Neural cell (in vitro differentiated cells): ENCODE measurements at regions not wholly inside any gene's neighbourhood (a gene's known extent, or its start where the extent isn't known, plus 50 kb on each side); places are given as distances from the start of the nearest gene placed in this dataset.

ENCODE experiments used
- EP300 ChIP-seq: fragments of 450-650 bp; conservative IDR thresholded peaks from 2 replicates; pipeline ENCODE4 v1.6.1; 2014; ENCODE audit warnings: antibody characterized with exemption, mild to moderate bottlenecking, moderate library complexity; ENCODE audit not compliant: poor library complexity, severe bottlenecking
- EZH2 ChIP-seq: fragments of 200-600, 300-800 bp; shearing (Covaris generic), sonication (generic); IDR thresholded peaks from 2 replicates; pipeline ENCODE4 v1.6.1; 2014; ENCODE audit warnings: antibody characterized with exemption, low read length, borderline replicate concordance, mild to moderate bottlenecking; ENCODE audit not compliant: insufficient read depth, poor library complexity, severe bottlenecking
- MXI1 ChIP-seq: fragments of 450-650 bp; conservative IDR thresholded peaks from 2 replicates; pipeline ENCODE4 v1.6.1; 2014; ENCODE audit warnings: antibody characterized with exemption, mild to moderate bottlenecking; ENCODE audit not compliant: poor library complexity, severe bottlenecking
- POLR2AphosphoS5 ChIP-seq: IDR thresholded peaks from 2 replicates; pipeline ENCODE4 v1.6.1; 2012
- RAD21 ChIP-seq: fragments of 450-650 bp; conservative IDR thresholded peaks from 2 replicates; pipeline ENCODE4 v1.6.1; 2014; ENCODE audit warnings: antibody characterized with exemption, mild to moderate bottlenecking, moderate library complexity
- SMC3 ChIP-seq: fragments of 450-650 bp; conservative IDR thresholded peaks from 2 replicates; pipeline ENCODE4 v1.6.1; 2014; ENCODE audit warnings: antibody characterized with exemption, mild to moderate bottlenecking, moderate library complexity; ENCODE audit not compliant: poor library complexity
- TAF1 ChIP-seq: IDR thresholded peaks from 2 replicates; pipeline ENCODE4 v1.6.1; 2012; ENCODE audit warnings: low read depth
- TF ChIP-seq, protein P1 (sequence below): fragments of 450-650 bp; IDR thresholded peaks from 2 replicates; pipeline ENCODE4 v1.5.1; 2014; ENCODE audit warnings: antibody characterized with exemption, mild to moderate bottlenecking, moderate library complexity; ENCODE audit not compliant: poor library complexity, severe bottlenecking
- TF ChIP-seq, protein P2 (sequence below): IDR thresholded peaks from 2 replicates; pipeline ENCODE4 v1.6.1; 2012; ENCODE audit warnings: borderline replicate concordance

DNA sequence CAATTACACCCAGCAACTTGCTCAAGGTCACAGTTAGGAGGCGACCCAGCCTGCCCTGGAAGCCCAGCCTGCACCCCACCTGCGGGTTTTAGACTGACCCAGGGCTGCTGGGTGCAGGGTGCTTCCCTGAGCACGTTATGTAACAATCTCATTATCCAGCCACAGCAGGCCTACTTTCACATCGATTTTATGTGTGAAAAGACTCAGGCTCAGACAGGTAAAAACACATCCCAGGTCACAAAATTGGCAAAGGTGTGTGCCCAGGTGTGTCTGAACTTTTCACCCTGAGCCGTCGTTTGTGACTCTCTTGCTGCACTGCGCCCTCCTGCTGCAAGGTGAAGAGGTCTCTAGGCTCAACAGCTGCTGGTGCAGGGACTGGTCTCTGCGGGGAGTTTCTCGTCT, 668.2 kb upstream of the HS6ST1 start:
- TF ChIP-seq, protein P1, sequence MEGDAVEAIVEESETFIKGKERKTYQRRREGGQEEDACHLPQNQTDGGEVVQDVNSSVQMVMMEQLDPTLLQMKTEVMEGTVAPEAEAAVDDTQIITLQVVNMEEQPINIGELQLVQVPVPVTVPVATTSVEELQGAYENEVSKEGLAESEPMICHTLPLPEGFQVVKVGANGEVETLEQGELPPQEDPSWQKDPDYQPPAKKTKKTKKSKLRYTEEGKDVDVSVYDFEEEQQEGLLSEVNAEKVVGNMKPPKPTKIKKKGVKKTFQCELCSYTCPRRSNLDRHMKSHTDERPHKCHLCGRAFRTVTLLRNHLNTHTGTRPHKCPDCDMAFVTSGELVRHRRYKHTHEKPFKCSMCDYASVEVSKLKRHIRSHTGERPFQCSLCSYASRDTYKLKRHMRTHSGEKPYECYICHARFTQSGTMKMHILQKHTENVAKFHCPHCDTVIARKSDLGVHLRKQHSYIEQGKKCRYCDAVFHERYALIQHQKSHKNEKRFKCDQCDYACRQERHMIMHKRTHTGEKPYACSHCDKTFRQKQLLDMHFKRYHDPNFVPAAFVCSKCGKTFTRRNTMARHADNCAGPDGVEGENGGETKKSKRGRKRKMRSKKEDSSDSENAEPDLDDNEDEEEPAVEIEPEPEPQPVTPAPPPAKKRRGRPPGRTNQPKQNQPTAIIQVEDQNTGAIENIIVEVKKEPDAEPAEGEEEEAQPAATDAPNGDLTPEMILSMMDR = no peak
- no peak for TF ChIP-seq POLR2AphosphoS5
- no peak for TF ChIP-seq EZH2
- TF ChIP-seq MXI1 = no peak
- no peak for TF ChIP-seq EP300
- TF ChIP-seq TAF1 = no peak
- TF ChIP-seq, protein P2, sequence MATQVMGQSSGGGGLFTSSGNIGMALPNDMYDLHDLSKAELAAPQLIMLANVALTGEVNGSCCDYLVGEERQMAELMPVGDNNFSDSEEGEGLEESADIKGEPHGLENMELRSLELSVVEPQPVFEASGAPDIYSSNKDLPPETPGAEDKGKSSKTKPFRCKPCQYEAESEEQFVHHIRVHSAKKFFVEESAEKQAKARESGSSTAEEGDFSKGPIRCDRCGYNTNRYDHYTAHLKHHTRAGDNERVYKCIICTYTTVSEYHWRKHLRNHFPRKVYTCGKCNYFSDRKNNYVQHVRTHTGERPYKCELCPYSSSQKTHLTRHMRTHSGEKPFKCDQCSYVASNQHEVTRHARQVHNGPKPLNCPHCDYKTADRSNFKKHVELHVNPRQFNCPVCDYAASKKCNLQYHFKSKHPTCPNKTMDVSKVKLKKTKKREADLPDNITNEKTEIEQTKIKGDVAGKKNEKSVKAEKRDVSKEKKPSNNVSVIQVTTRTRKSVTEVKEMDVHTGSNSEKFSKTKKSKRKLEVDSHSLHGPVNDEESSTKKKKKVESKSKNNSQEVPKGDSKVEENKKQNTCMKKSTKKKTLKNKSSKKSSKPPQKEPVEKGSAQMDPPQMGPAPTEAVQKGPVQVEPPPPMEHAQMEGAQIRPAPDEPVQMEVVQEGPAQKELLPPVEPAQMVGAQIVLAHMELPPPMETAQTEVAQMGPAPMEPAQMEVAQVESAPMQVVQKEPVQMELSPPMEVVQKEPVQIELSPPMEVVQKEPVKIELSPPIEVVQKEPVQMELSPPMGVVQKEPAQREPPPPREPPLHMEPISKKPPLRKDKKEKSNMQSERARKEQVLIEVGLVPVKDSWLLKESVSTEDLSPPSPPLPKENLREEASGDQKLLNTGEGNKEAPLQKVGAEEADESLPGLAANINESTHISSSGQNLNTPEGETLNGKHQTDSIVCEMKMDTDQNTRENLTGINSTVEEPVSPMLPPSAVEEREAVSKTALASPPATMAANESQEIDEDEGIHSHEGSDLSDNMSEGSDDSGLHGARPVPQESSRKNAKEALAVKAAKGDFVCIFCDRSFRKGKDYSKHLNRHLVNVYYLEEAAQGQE = no peak
- TF ChIP-seq RAD21 = no peak
- TF ChIP-seq SMC3 = no peak
